Tibial nerve (tissue), 4 donors: ENCODE measurements at regions not wholly inside any gene's neighbourhood (a gene's known extent, or its start where the extent isn't known, plus 50 kb on each side); places are given as distances from the start of the nearest gene placed in this dataset.

ENCODE experiments used
- DNase-seq, 2 donors: peaks; one replicate each; pipeline ENCODE4 v3.0.0-alpha.2; 2019; ENCODE audit warnings: low spot score in 2 of 2
- H3K27ac ChIP-seq, 4 donors: fragments of 200-600 bp; sonication (generic) in 3 of 4; one replicate each; pipeline ENCODE4 v1.5.1; 2017 to 2019; ENCODE audit warnings: mild to moderate bottlenecking in 1 of 4
- H3K27me3 ChIP-seq, 2 donors: fragments of 200-600 bp; sonication (generic) in 1 of 2; one replicate each; pipeline versions ENCODE4 v1.5.1 to v1.6.0; 2017 to 2019
- H3K36me3 ChIP-seq, 3 donors: fragments of 200-600 bp; sonication (generic); one replicate each; pipeline ENCODE4 v1.5.1; 2018 to 2019
- H3K4me1 ChIP-seq, 4 donors: fragments of 200-600 bp; sonication (generic) in 3 of 4; one replicate each; pipeline ENCODE4 v1.5.1; 2017 to 2019
- H3K4me3 ChIP-seq, 4 donors: fragments of 200-600 bp; sonication (generic) in 3 of 4; one replicate each; pipeline ENCODE4 v1.5.1; 2017 to 2019; ENCODE audit warnings: mild to moderate bottlenecking in 1 of 4, moderate library complexity in 1 of 4
- H3K9me3 ChIP-seq, 4 donors: fragments of 200-600 bp; sonication (generic) in 3 of 4; one replicate each; pipeline ENCODE4 v1.5.1; 2017 to 2019
- CTCF ChIP-seq, 5 experiments: fragments of 200-600 bp in 3 of 5; fragments of 450-650 bp in 2 of 5; sonication (generic) in 3 of 5; IDR thresholded peaks; one replicate each; pipeline ENCODE4 v1.5.1; 2016 to 2019; ENCODE audit warnings: antibody characterized with exemption in 5 of 5, mild to moderate bottlenecking in 3 of 5, moderate library complexity in 2 of 5
- EP300 ChIP-seq, 2 donors: sonication (generic); formaldehyde crosslinking; IDR thresholded peaks; one replicate each; pipeline ENCODE4 v1.6.1; 2017; ENCODE audit warnings: antibody characterized with exemption in 2 of 2, mild to moderate bottlenecking in 1 of 2
- POLR2A ChIP-seq, 2 donors: fragments of 450-650 bp; IDR thresholded peaks; one replicate each; pipeline ENCODE4 v1.6.1; 2017; ENCODE audit warnings: antibody characterized with exemption in 2 of 2, mild to moderate bottlenecking in 2 of 2, moderate library complexity in 2 of 2
- WGBS, 2 donors: methylation state at CpG; one replicate each; pipeline ENCODE4 v1.1.5; 2018; 5-methylcytosine and 5-hydroxymethylcytosine counted together

GRCh38 chr4:148692242-148692641, 250.0 kb upstream of the NR3C2 start:
- no peaks in the 10 kb centered on the region for H3K27me3 ChIP-seq
- no peaks in the 10 kb centered on the region for H3K4me1 ChIP-seq
- DNase-seq: no peak
- TF ChIP-seq CTCF (IDR thresholded peaks at IDR 0.05) (no peak), EP300 (IDR thresholded peaks at IDR 0.05) (no peak), POLR2A (IDR thresholded peaks at IDR 0.05) (no peak)
- H3K36me3 ChIP-seq: no peaks in the 10 kb centered on the region
- no peaks in the 10 kb centered on the region for H3K9me3 ChIP-seq
- H3K4me3 ChIP-seq: no peak overlapping the region
- WGBS, 2 donors: 64 to 81% methylated on average over 7 of the region's 7 CpGs
- no peak overlapping the region for H3K27ac ChIP-seq

DNA sequence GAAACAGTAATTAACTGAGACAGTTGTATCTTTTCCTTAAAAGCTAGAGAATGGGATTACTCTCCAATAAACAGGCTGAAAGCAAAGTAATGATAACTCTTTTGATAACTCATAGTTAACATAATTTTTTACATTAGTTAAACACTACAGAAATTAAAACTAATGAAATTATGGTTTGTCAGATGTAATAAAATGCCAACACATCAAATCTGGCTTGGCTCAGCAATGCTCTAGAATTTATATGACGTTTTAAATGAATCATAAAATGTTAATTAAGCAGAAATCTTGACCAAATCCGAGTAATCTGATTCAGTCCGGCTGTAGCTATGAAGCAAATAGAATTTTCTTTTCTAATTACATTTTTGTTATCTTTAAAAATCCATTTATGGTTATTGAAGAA, 244.2 kb upstream of the NR3C2 start:
- no peak for DNase-seq
- WGBS, 2 donors: 67 to 69% methylated on average over 3 of the region's 3 CpGs
- TF ChIP-seq POLR2A (IDR thresholded peaks at IDR 0.05): no peak
- TF ChIP-seq EP300 (IDR thresholded peaks at IDR 0.05): no peak
- Histone ChIP-seq H3K27ac (no peak overlapping the region), H3K27me3 (no peaks in the 10 kb centered on the region), H3K36me3 (no peaks in the 10 kb centered on the region), H3K9me3 (no peaks in the 10 kb centered on the region), H3K4me1 (no peaks in the 10 kb centered on the region), H3K4me3 (no peak overlapping the region)

GRCh38 chr4:148684638-148685037, 242.4 kb upstream of the NR3C2 start:
- Histone ChIP-seq H3K4me3 (no peak overlapping the region), H3K4me1 (no peaks in the 10 kb centered on the region), H3K9me3 (no peaks in the 10 kb centered on the region), H3K27ac (no peak overlapping the region), H3K27me3 (no peaks in the 10 kb centered on the region), H3K36me3 (no peaks in the 10 kb centered on the region)
- no peak for DNase-seq
- WGBS, 2 donors: 89 to 91% methylated on average over 1 of the region's 1 CpG
- TF ChIP-seq CTCF (IDR thresholded peaks at IDR 0.05): no peak
- TF ChIP-seq POLR2A (IDR thresholded peaks at IDR 0.05): no peak
- TF ChIP-seq EP300 (IDR thresholded peaks at IDR 0.05): no peak

- no peak overlapping the region for H3K4me3 ChIP-seq
- no peaks in the 10 kb centered on the region for H3K9me3 ChIP-seq
- peak overlapping the region in 1 of 4 donors; percentile 50 for H3K27ac ChIP-seq
- TF ChIP-seq CTCF (IDR thresholded peaks at IDR 0.05): no peak
- no peak for TF ChIP-seq EP300 (IDR thresholded peaks at IDR 0.05)
- no peak for TF ChIP-seq POLR2A (IDR thresholded peaks at IDR 0.05)
- H3K27me3 ChIP-seq: no peaks in the 10 kb centered on the region
- no peaks in the 10 kb centered on the region for H3K36me3 ChIP-seq
- WGBS, 2 donors: 71 to 80% methylated on average over 2 of the region's 2 CpGs
- DNase-seq: no peak
- H3K4me1 ChIP-seq: no peaks in the 10 kb centered on the region
Measured at GRCh38 chr4:148680884-148681283, 238.7 kb upstream of the NR3C2 start.

GRCh38 chr4:148676344-148676743, 234.1 kb upstream of the NR3C2 start:
- Histone ChIP-seq H3K9me3 (no peaks in the 10 kb centered on the region), H3K27me3 (no peaks in the 10 kb centered on the region), H3K36me3 (no peaks in the 10 kb centered on the region), H3K4me3 (no peak overlapping the region), H3K4me1 (no peaks in the 10 kb centered on the region), H3K27ac (no peak overlapping the region)
- TF ChIP-seq EP300 (IDR thresholded peaks at IDR 0.05) (no peak), CTCF (IDR thresholded peaks at IDR 0.05) (no peak), POLR2A (IDR thresholded peaks at IDR 0.05) (no peak)
- no peak for DNase-seq

DNA sequence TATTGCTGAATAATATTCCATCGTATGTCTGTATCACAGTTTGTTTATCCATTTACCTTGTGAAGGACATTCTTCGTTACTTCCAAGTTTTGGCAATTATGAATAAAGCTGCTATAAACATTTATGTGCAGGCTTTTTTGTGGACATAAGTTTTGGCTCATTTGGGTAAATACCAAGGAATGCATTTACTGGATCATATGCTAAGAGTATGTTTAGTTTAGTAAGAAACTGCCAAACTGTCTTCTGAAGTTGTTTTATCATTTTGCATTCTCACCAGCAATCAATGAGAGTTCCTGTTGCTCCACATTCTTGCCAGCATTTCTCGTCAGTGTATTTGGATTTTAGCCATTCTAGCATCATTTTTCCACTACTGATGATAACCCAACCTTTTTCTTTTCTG, 232.7 kb upstream of the NR3C2 start:
- 84% methylated on average over 3 of the region's 3 CpGs for WGBS, 2 donors
- Histone ChIP-seq H3K36me3 (no peaks in the 10 kb centered on the region), H3K27ac (no peak overlapping the region), H3K9me3 (no peaks in the 10 kb centered on the region), H3K4me3 (no peak overlapping the region), H3K27me3 (no peaks in the 10 kb centered on the region), H3K4me1 (no peaks in the 10 kb centered on the region)
- TF ChIP-seq CTCF (IDR thresholded peaks at IDR 0.05) (no peak), POLR2A (IDR thresholded peaks at IDR 0.05) (no peak), EP300 (IDR thresholded peaks at IDR 0.05) (no peak)
- DNase-seq: no peak
